SW 1271 (cell line): ENCODE measurements at regions not wholly inside any gene's neighbourhood (a gene's known extent, or its start where the extent isn't known, plus 50 kb on each side); places are given as distances from the start of the nearest gene placed in this dataset.
"Not testable (repeated sequence)": the region's sequence is repeated elsewhere in the genome, so short reads cannot be mapped to it uniquely, and the experiment has no call there.

Experiments
- DNase-seq, 2 experiments: peaks; one replicate each; lab custom pipeline; 2025; lab: John Stamatoyannopoulos, UW

- DNase-seq, result no peak
These were observed 276.2 kb upstream of the RARB start for GRCh38 chr3:25151903-25152295.

- DNase-seq, result no peak
These were observed 274.9 kb upstream of the RARB start for GRCh38 chr3:25153136-25153535.

GRCh38 chr3:25153561-25153960, 274.5 kb upstream of the RARB start:
- DNase-seq, result no peak

GRCh38 chr3:25155652-25156471, 272.2 kb upstream of the RARB start:
- DNase-seq, result no peak

- no peak for DNase-seq
These were observed 271.4 kb upstream of the RARB start for GRCh38 chr3:25156626-25157025.

- no peak for DNase-seq
These were observed 262.8 kb upstream of the RARB start for GRCh38 chr3:25165306-25165705.

GRCh38 chr3:25166016-25166415, 262.0 kb upstream of the RARB start:
- DNase-seq, result no peak

GRCh38 chr3:25169151-25169550, 258.9 kb upstream of the RARB start:
- DNase-seq, result no peak

GRCh38 chr3:25170021-25170420, 258.0 kb upstream of the RARB start:
- DNase-seq, result no peak

- DNase-seq, result no peak
These were observed 256.8 kb upstream of the RARB start for GRCh38 chr3:25171118-25171807.

GRCh38 chr3:25171897-25172296, 256.2 kb upstream of the RARB start:
- no peak for DNase-seq

- DNase-seq, result no peak
These were observed 254.5 kb upstream of the RARB start for GRCh38 chr3:25173606-25174005.

- DNase-seq, result no peak
These were observed 253.8 kb upstream of the RARB start for GRCh38 chr3:25174251-25174650.

GRCh38 chr3:25177041-25177440, 251.0 kb upstream of the RARB start:
- DNase-seq, result no peak

- DNase-seq, result no peak
These were observed 249.4 kb upstream of the RARB start for GRCh38 chr3:25178672-25179071.

GRCh38 chr3:25181096-25181495, 247.0 kb upstream of the RARB start:
- DNase-seq, result no peak

- no peak for DNase-seq
These were observed 245.3 kb upstream of the RARB start for GRCh38 chr3:25182794-25183193.

GRCh38 chr3:25184641-25185250, 243.3 kb upstream of the RARB start:
- no peak for DNase-seq

- no peak for DNase-seq
These were observed 236.4 kb upstream of the RARB start for GRCh38 chr3:25191673-25192072.

GRCh38 chr3:25199567-25199966, 228.5 kb upstream of the RARB start:
- not testable (repeated sequence) for DNase-seq

- DNase-seq, result no peak
These were observed 215.3 kb upstream of the RARB start for GRCh38 chr3:25212736-25213135.

- no peak for DNase-seq
These were observed 214.0 kb upstream of the RARB start for GRCh38 chr3:25214034-25214433.

GRCh38 chr3:25218362-25218761, 209.7 kb upstream of the RARB start:
- DNase-seq, result no peak
